ENCODE measurements at regions not wholly inside any gene's neighbourhood (a gene's known extent, or its start where the extent isn't known, plus 50 kb on each side); places are given as distances from the start of the nearest gene placed in this dataset.

DNA sequence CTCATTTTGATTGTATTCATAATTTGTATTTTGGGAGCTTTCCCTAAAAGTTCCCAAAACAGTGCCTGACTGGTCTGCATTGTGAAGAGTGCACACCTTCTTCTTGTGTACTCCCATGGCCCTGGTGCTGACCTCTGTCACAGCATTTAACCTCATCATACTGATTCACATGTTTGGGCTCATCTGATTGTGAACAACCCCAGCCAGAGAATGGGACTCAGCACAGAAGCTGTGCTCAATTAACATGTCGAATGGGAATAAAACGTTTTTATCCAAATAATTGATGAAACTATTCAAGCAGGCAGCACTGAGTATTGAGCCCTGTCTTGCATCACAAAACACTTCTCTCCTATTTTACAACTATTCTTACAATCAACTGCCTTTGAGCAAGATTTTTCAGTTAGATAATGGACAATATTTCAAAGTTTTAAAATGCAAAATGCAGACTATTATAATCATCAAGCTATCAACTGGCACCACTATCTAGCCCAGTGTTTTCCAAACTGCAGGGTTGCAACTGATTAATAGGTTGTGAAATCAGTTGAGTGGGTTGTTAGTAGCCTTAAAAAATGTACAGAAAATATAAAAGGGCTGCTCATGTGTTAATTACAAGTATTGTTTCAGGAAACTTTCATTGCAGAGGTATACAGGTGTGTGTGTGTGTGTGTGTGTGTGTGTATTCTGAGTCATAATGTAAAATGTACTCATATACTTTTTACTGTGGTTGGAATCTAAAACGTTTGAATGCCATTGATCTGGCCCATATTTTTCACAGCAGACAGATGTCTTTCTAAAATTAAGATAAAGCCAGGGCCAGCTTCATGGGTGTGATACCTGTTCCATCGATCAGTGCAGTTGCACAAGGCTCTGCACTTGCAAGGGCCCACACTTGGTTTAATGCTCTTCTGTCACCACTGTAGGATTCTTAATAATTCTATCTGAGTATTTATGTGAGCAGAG is 190.5 kb downstream of the PIK3R1 start:
- DNase-seq = no peak
- intact Hi-C loops (cut with DNase I) = no loop called here
- Histone ChIP-seq H3K4me3 (no peak overlapping the region), H3K9me3 (no peaks in the 10 kb centered on the region), H3K4me1 (peaks cover 3% of the 10 kb centered on the region), H3K36me3 (replicated peaks in 1 of 2; ENCODE audit: insufficient read depth in 1 of 2, low read depth in 2 of 2) (no peaks in the 10 kb centered on the region), H3K27ac (no peak overlapping the region), H3K27me3 (no peaks in the 10 kb centered on the region)
- WGBS, 2 donors = 43% methylated on average over 4 of the region's 4 CpGs
- TF ChIP-seq, protein P1, sequence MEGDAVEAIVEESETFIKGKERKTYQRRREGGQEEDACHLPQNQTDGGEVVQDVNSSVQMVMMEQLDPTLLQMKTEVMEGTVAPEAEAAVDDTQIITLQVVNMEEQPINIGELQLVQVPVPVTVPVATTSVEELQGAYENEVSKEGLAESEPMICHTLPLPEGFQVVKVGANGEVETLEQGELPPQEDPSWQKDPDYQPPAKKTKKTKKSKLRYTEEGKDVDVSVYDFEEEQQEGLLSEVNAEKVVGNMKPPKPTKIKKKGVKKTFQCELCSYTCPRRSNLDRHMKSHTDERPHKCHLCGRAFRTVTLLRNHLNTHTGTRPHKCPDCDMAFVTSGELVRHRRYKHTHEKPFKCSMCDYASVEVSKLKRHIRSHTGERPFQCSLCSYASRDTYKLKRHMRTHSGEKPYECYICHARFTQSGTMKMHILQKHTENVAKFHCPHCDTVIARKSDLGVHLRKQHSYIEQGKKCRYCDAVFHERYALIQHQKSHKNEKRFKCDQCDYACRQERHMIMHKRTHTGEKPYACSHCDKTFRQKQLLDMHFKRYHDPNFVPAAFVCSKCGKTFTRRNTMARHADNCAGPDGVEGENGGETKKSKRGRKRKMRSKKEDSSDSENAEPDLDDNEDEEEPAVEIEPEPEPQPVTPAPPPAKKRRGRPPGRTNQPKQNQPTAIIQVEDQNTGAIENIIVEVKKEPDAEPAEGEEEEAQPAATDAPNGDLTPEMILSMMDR (IDR thresholded peaks at IDR 0.05) = no peak
- TF ChIP-seq POLR2A (IDR thresholded peaks at IDR 0.05) = no peak
- no peak for ATAC-seq

DNA sequence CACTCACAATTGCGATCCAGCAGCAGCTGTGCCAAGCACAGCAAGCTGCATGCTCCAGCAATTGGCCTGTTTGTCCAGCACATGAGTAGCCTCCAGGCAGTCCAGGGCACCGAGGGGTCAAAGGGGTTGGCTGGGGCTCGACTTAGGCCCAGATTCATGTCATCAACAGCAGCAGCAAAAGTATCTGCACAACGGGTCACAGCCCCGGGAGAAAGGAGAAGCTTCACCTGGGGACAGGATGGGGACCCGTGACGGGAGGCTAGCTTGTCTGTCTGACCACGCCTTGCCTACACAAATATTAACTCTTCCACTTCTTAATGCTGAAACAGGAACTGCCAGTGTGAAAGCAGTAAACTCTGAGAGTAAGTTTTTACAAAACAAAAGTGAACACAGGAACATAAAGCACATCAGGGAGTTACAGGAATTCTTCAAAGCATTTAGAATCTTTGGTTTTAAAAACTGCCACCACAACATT is 191.2 kb downstream of the PIK3R1 start:
- Histone ChIP-seq H3K27ac (no peak overlapping the region), H3K9me3 (no peaks in the 10 kb centered on the region), H3K4me1 (peaks cover 3% of the 10 kb centered on the region), H3K27me3 (no peaks in the 10 kb centered on the region), H3K4me3 (no peak overlapping the region), H3K36me3 (replicated peaks in 1 of 2; ENCODE audit: insufficient read depth in 1 of 2, low read depth in 2 of 2) (no peaks in the 10 kb centered on the region)
- intact Hi-C loops (cut with DNase I) = no loop called here
- ATAC-seq = no peak
- DNase-seq = no peak
- WGBS, 2 donors = 49 to 55% methylated on average over 8 of the region's 8 CpGs
- TF ChIP-seq, protein P1 (IDR thresholded peaks at IDR 0.05) = no peak
- TF ChIP-seq POLR2A (IDR thresholded peaks at IDR 0.05) = no peak

DNA sequence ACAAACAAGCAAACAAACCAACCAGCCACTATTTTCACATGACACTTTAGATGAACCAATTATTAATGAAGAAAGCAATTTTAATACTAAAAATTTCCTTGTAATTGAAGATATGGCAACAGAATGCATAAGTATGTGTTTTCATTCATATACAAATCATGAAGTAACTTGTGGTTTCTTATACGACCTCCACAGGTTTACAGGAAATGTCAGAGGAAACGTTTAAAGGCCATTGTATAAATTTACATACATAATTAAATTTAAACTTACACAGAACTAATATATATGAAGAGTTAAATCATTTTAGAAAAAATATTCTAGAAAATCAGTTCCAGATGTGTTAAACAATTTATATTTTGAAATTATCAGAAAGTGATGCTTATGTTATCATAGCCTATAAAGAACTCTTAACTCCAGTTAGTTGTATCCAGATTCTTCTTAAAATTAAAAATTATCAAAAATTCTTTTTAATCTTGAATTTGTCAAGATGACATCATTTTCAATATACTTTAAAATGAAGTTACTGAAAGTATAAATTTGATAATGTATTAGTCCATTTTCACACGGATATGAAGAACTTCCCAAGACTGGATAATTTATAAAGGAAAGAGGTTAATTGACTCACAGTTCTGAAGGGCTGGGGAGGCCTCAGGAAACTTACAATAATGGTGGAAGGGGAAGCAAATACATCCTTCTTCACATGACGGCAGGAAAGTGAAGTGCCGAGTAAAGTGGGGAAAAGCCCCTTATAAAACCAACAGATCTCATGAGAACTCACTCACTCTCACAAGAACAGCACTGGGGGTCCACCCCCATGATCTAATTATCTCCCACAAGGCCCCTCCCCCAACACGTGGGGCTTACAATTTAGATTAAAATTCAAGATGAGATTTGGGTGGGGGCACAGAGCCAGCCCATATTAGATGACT is 192.0 kb downstream of the PIK3R1 start:
- no peak overlapping the region for H3K4me3 ChIP-seq
- no peaks in the 10 kb centered on the region for H3K9me3 ChIP-seq
- H3K36me3 ChIP-seq (replicated peaks in 1 of 2; ENCODE audit: insufficient read depth in 1 of 2, low read depth in 2 of 2) = no peaks in the 10 kb centered on the region
- no peak for TF ChIP-seq POLR2A (IDR thresholded peaks at IDR 0.05)
- TF ChIP-seq, protein P1 (IDR thresholded peaks at IDR 0.05) = no peak
- no peaks in the 10 kb centered on the region for H3K27me3 ChIP-seq
- DNase-seq (no peak), ATAC-seq (no peak)
- no peak overlapping the region for H3K27ac ChIP-seq
- peaks cover 3% of the 10 kb centered on the region for H3K4me1 ChIP-seq
- 62 to 71% methylated on average over 6 of the region's 6 CpGs for WGBS, 2 donors
- intact Hi-C loops (cut with DNase I) = no loop called here

DNA sequence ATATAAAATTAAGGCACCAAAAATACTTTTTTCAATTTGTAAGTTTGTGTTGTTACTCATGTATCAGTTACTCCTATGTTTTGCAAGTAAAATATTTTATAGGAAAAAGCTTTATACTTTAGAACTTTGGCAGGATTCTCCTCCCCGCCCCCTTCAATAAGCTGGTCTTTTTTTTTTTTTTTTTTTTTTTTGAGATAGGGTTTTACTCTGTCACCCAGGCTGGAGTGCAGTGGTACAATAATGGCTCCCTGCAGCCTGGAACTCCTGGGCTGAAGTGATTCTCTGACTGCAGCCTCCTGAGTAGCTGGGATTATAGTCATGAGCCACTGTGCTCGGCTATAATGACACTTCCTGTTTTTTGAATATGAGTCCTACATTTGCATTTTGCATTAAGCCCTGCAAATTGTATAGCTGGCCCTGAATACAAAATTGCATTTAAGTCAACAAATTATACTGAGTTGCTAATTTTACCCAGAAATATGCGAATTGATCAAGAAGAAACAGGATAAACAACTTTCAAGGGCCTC is 192.9 kb downstream of the PIK3R1 start:
- TF ChIP-seq, protein P1 (IDR thresholded peaks at IDR 0.05) = no peak
- no peak for TF ChIP-seq POLR2A (IDR thresholded peaks at IDR 0.05)

More for the DNA sequence above, 192.9 kb downstream of the PIK3R1 start:
- no peak overlapping the region for H3K27ac ChIP-seq
- peaks cover 3% of the 10 kb centered on the region for H3K4me1 ChIP-seq
- 79 to 92% methylated on average over 3 of the region's 3 CpGs for WGBS, 2 donors
- no peaks in the 10 kb centered on the region for H3K9me3 ChIP-seq
- ATAC-seq (no peak), DNase-seq (no peak)
- intact Hi-C loops (cut with DNase I) = no loop called here
- H3K27me3 ChIP-seq = no peaks in the 10 kb centered on the region
- H3K4me3 ChIP-seq = no peak overlapping the region
- no peaks in the 10 kb centered on the region for H3K36me3 ChIP-seq (replicated peaks in 1 of 2; ENCODE audit: insufficient read depth in 1 of 2, low read depth in 2 of 2)
